ENCODE measurements at regions not wholly inside any gene's neighbourhood (a gene's known extent, or its start where the extent isn't known, plus 50 kb on each side); places are given as distances from the start of the nearest gene placed in this dataset.

GRCh38 chr3:64395490-64395889 lies 170.2 kb upstream of the PRICKLE2 start:
- TF ChIP-seq CTCF (IDR thresholded peaks at IDR 0.05; ENCODE audit: low read depth, low read length) (no peak), MYC (IDR thresholded peaks at IDR 0.05; ENCODE audit: low read depth, low read length) (no peak), POLR2A (IDR thresholded peaks at IDR 0.05; ENCODE audit: extremely low read depth, insufficient read length) (no peak)
- TF ChIP-seq, protein P1, sequence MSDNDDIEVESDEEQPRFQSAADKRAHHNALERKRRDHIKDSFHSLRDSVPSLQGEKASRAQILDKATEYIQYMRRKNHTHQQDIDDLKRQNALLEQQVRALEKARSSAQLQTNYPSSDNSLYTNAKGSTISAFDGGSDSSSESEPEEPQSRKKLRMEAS (IDR thresholded peaks at IDR 0.05; ENCODE audit: low read depth, low read length): no peak
